Mucosa of descending colon (tissue), 3 donors: ENCODE measurements at regions not wholly inside any gene's neighbourhood (a gene's known extent, or its start where the extent isn't known, plus 50 kb on each side); places are given as distances from the start of the nearest gene placed in this dataset.

ENCODE experiments used
- ATAC-seq: fragments of 200-7000 bp; cut with Tn5 transposase; one replicate; pipeline ENCODE4 v1.9.1; 2020; ENCODE audit warnings: mild to moderate bottlenecking, moderate library complexity
- DNase-seq, 3 donors: peaks; one replicate each; pipeline ENCODE4 v3.0.0-alpha.2; 2020
- H3K36me3 ChIP-seq: fragments of 200-600 bp; one replicate; pipeline ENCODE4 v1.8.0; 2021; ENCODE audit warnings: low read depth, mild to moderate bottlenecking
- H3K4me1 ChIP-seq: fragments of 200-600 bp; one replicate; pipeline ENCODE4 v1.8.0; 2021; ENCODE audit warnings: low read depth, mild to moderate bottlenecking
- H3K4me3 ChIP-seq: fragments of 200-600 bp; one replicate; pipeline ENCODE4 v1.8.0; 2021; ENCODE audit warnings: mild to moderate bottlenecking
- H3K9me3 ChIP-seq: fragments of 200-600 bp; one replicate; pipeline ENCODE4 v1.8.0; 2021; ENCODE audit warnings: mild to moderate bottlenecking
- CTCF ChIP-seq: fragments of 200-600 bp; IDR thresholded peaks from one replicate; pipeline ENCODE4 v1.8.0; 2022; ENCODE audit warnings: antibody characterized with exemption, mild to moderate bottlenecking
- intact Hi-C, 2 donors: fragments of 100-400 bp; cut with DNase I in 1 of 2; cut with micrococcal nuclease in 1 of 2; formaldehyde crosslinking; loops; one replicate each; pipeline versions ENCODE4 v1.11.0 to v1.11.1; 2022; cut with DNase I, micrococcal nuclease
- donor health status: DM: no; HTN: no; CAD: no; lungs with moderate emphysema.
- donor health status: DM: no; HTN: no; CAD: no.
- donor health status: DM: no; HTN: yes; CAD: no.

- Histone ChIP-seq H3K4me3 (no peak overlapping the region), H3K4me1 (peaks cover 7% of the 10 kb centered on the region), H3K36me3 (no peaks in the 10 kb centered on the region), H3K9me3 (no peaks in the 10 kb centered on the region)
- intact Hi-C loops, result no loop called here
- DNase-seq, result peak in 1 of 3 donors; percentile 18
- TF ChIP-seq CTCF, result no peak
- peak; percentile 90 for ATAC-seq
Measured at GRCh38 chr13:22198001-22198400, 527.1 kb downstream of the FGF9 start.

GRCh38 chr13:22198641-22199217 lies 527.9 kb downstream of the FGF9 start:
- intact Hi-C loops, result no loop called here
- TF ChIP-seq CTCF, result no peak
- DNase-seq (no peak), ATAC-seq (peak; percentile 23)
- Histone ChIP-seq H3K36me3 (no peaks in the 10 kb centered on the region), H3K9me3 (no peaks in the 10 kb centered on the region), H3K4me3 (no peak overlapping the region), H3K4me1 (peaks cover 7% of the 10 kb centered on the region)

GRCh38 chr13:22200440-22200839 lies 529.6 kb downstream of the FGF9 start:
- no peak for DNase-seq
- no peaks in the 10 kb centered on the region for H3K9me3 ChIP-seq
- intact Hi-C loops, result no loop called here
- TF ChIP-seq CTCF, result no peak
- no peak for ATAC-seq
- H3K36me3 ChIP-seq, result no peaks in the 10 kb centered on the region
- H3K4me1 ChIP-seq, result peaks cover 7% of the 10 kb centered on the region
- H3K4me3 ChIP-seq, result no peak overlapping the region

GRCh38 chr13:22201375-22201925 lies 530.6 kb downstream of the FGF9 start:
- intact Hi-C loops, result no loop called here

GRCh38 chr13:22210134-22210930 lies 539.5 kb downstream of the FGF9 start:
- intact Hi-C loops, result no loop called here
- no peak for DNase-seq
- no peak for TF ChIP-seq CTCF

More at GRCh38 chr13:22201375-22201925, 530.6 kb downstream of the FGF9 start:
- DNase-seq (no peak), ATAC-seq (no peak)
- no peaks in the 10 kb centered on the region for H3K36me3 ChIP-seq
- H3K9me3 ChIP-seq, result no peaks in the 10 kb centered on the region
- no peak overlapping the region for H3K4me3 ChIP-seq
- peaks cover 7% of the 10 kb centered on the region for H3K4me1 ChIP-seq
- TF ChIP-seq CTCF, result no peak

More at GRCh38 chr13:22210134-22210930, 539.5 kb downstream of the FGF9 start:
- Histone ChIP-seq H3K4me3 (no peak overlapping the region), H3K9me3 (no peaks in the 10 kb centered on the region), H3K4me1 (no peaks in the 10 kb centered on the region), H3K36me3 (no peaks in the 10 kb centered on the region)
- ATAC-seq, result no peak
